Right lobe of liver (tissue), 6 donors: ENCODE measurements at regions not wholly inside any gene's neighbourhood (a gene's known extent, or its start where the extent isn't known, plus 50 kb on each side); places are given as distances from the start of the nearest gene placed in this dataset.
"Not testable (repeated sequence)": the region's sequence is repeated elsewhere in the genome, so short reads cannot be mapped to it uniquely, and the experiment has no call there.

ENCODE experiments used
- ATAC-seq, 4 donors: fragments of 200-7000 bp; cut with Tn5 transposase; one replicate each; pipeline ENCODE4 v1.9.1; 2020; ENCODE audit warnings: mild to moderate bottlenecking in 4 of 4, moderate library complexity in 4 of 4
- DNase-seq, 3 donors: peaks; one replicate each; pipeline ENCODE4 v3.0.0-alpha.2; 2020
- H3K27ac ChIP-seq, 3 donors: fragments of 200-600 bp; one replicate each; pipeline ENCODE4 v1.8.0; 2022
- H3K27me3 ChIP-seq, 2 donors: fragments of 200-600 bp; one replicate each; pipeline ENCODE4 v1.8.0; 2022
- H3K36me3 ChIP-seq, 4 donors: fragments of 200-600 bp; sonication (generic) in 1 of 4; one replicate each; pipeline versions ENCODE4 v1.5.1 to v1.8.0; 2017 to 2022; ENCODE audit warnings: control low read depth in 1 of 4
- H3K4me1 ChIP-seq, 4 donors: fragments of 200-600 bp; sonication (generic) in 1 of 4; one replicate each; pipeline versions ENCODE4 v1.5.1 to v1.8.0; 2017 to 2022; ENCODE audit warnings: control low read depth in 1 of 4
- H3K4me3 ChIP-seq, 3 donors: fragments of 200-600 bp; one replicate each; pipeline ENCODE4 v1.8.0; 2022
- H3K9me3 ChIP-seq, 4 donors: fragments of 200-600 bp; sonication (generic) in 1 of 4; one replicate each; pipeline versions ENCODE4 v1.5.1 to v1.8.0; 2017 to 2022; ENCODE audit warnings: control low read depth in 1 of 4
- CTCF ChIP-seq, 4 donors: fragments of 200-600 bp in 3 of 4; fragments of 450-650 bp in 1 of 4; IDR thresholded peaks; one replicate each; pipeline versions ENCODE4 v1.5.1 to v1.8.0; 2016 to 2022; ENCODE audit warnings: antibody characterized with exemption in 4 of 4, mild to moderate bottlenecking in 2 of 4
- POLR2A ChIP-seq: fragments of 450-650 bp; IDR thresholded peaks from one replicate; pipeline ENCODE4 v1.6.1; 2017; ENCODE audit warnings: antibody characterized with exemption, mild to moderate bottlenecking
- WGBS: methylation state at CpG from one replicate; pipeline ENCODE4 v1.1.6; 2018; ENCODE audit warnings: low coverage, low lambda C conversion rate; ENCODE audit not compliant: insufficient coverage; ENCODE audit errors: missing lambda C conversion rate; 5-methylcytosine and 5-hydroxymethylcytosine counted together
- intact Hi-C, 2 donors: fragments of 100-400 bp; cut with DNase I; formaldehyde crosslinking; loops; one replicate each; pipeline versions ENCODE4 v1.11.2 to v1.14.1; 2022
- donor health status: DM: no; HTN: yes; CAD: no.
- donor health status: DM: no; HTN: no; CAD: no.
- donor health status: DM: no; HTN: no; CAD: no.
- donor health status: DM: no; HTN: yes; CAD: no.
- donor health status: DM: no; HTN: yes; CAD: no.

DNA sequence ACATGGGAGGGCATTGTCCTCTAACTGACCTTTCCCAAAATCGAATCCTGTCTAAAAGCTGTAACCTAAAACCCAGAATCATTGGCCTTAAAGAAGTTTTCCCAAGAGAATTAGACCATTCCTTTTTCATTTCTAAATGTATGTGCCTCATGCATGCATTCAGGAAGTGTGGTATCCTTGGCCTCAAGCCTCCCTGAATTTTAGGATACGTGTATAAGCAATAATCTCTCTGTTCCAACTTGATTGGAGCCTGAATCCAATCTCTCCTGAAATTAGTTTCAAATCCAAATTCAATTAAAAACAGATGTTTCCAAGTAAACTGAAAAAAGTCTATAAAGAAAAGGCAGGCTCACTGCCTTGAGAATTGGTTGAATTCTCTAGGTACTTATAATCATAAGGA, 86.0 kb upstream of the VEPH1 start:
- no peaks in the 10 kb centered on the region for H3K4me1 ChIP-seq
- TF ChIP-seq CTCF (IDR thresholded peaks at IDR 0.05) (no peak), POLR2A (no peak)
- no peak overlapping the region for H3K27ac ChIP-seq
- no peak for DNase-seq
- no peaks in the 10 kb centered on the region for H3K27me3 ChIP-seq
- 48% methylated on average over 2 of the region's 2 CpGs for WGBS
- H3K36me3 ChIP-seq = no peaks in the 10 kb centered on the region
- no peak for ATAC-seq
- intact Hi-C loops = no loop called here
- no peak overlapping the region for H3K4me3 ChIP-seq
- H3K9me3 ChIP-seq = no peaks in the 10 kb centered on the region

- no peaks in the 10 kb centered on the region for H3K4me1 ChIP-seq
- TF ChIP-seq POLR2A = no peak
- TF ChIP-seq CTCF (IDR thresholded peaks at IDR 0.05) = no peak
- no peaks in the 10 kb centered on the region for H3K27me3 ChIP-seq
- no peak for ATAC-seq
- DNase-seq = no peak
- H3K36me3 ChIP-seq = no peaks in the 10 kb centered on the region
- H3K27ac ChIP-seq = no peak overlapping the region
- H3K9me3 ChIP-seq = no peaks in the 10 kb centered on the region
- intact Hi-C loops = no loop called here
- H3K4me3 ChIP-seq = no peak overlapping the region
Observed at GRCh38 chr3:157588386-157589060, 85.3 kb upstream of the VEPH1 start.

- no peak for ATAC-seq
- no peak for DNase-seq
- no peaks in the 10 kb centered on the region for H3K9me3 ChIP-seq
- H3K4me3 ChIP-seq = no peak overlapping the region
- TF ChIP-seq POLR2A (no peak), CTCF (IDR thresholded peaks at IDR 0.05) (no peak)
- no peaks in the 10 kb centered on the region for H3K27me3 ChIP-seq
- no peaks in the 10 kb centered on the region for H3K36me3 ChIP-seq
- intact Hi-C loops = no loop called here
- 56% methylated on average over 3 of the region's 5 CpGs for WGBS
- H3K4me1 ChIP-seq = no peaks in the 10 kb centered on the region
- H3K27ac ChIP-seq = no peak overlapping the region
Observed at GRCh38 chr3:157586293-157586692, 83.1 kb upstream of the VEPH1 start.

GRCh38 chr3:157585386-157585785, 82.2 kb upstream of the VEPH1 start:
- TF ChIP-seq CTCF (IDR thresholded peaks at IDR 0.05) (no peak), POLR2A (no peak)
- no peaks in the 10 kb centered on the region for H3K9me3 ChIP-seq
- no peaks in the 10 kb centered on the region for H3K4me1 ChIP-seq
- ATAC-seq = no peak
- DNase-seq = no peak
- 71% methylated on average over 11 of the region's 12 CpGs for WGBS
- H3K27ac ChIP-seq = no peak overlapping the region
- no peak overlapping the region for H3K4me3 ChIP-seq
- H3K27me3 ChIP-seq = no peaks in the 10 kb centered on the region
- intact Hi-C loops = no loop called here
- H3K36me3 ChIP-seq = no peaks in the 10 kb centered on the region

DNA sequence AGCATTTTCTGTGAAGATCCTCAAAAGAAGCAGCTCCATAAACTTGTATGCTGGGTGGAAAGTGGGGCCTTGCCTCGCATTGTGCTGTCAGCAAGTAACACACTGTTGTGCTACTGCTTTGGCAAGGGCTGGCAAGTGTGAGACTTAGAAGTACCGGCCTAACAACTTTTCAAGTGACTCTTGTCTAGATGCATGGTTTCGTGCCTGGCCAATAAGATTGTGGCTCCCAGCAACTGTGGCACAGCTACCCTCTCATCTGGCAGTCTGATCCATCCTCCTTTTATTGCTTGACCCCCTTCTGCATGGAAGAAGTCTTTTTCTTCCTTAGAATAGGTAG, 79.4 kb upstream of the VEPH1 start:
- no peak for TF ChIP-seq POLR2A
- TF ChIP-seq CTCF (IDR thresholded peaks at IDR 0.05) = no peak
- Histone ChIP-seq H3K9me3 (no peaks in the 10 kb centered on the region), H3K4me3 (no peak overlapping the region), H3K27me3 (no peaks in the 10 kb centered on the region), H3K27ac (no peak overlapping the region), H3K4me1 (no peaks in the 10 kb centered on the region), H3K36me3 (no peaks in the 10 kb centered on the region)
- no peak for ATAC-seq
- intact Hi-C loops = no loop called here
- 80% methylated on average over 2 of the region's 3 CpGs for WGBS
- DNase-seq = no peak

GRCh38 chr3:157581956-157582636, 78.9 kb upstream of the VEPH1 start:
- DNase-seq, intact Hi-C loops, H3K36me3 ChIP-seq, ATAC-seq, H3K4me3 ChIP-seq, H3K4me1 ChIP-seq, H3K27me3 ChIP-seq, H3K27ac ChIP-seq, H3K9me3 ChIP-seq: not testable (repeated sequence)
- 55% methylated on average over 12 of the region's 13 CpGs for WGBS
